B cell (primary cell): ENCODE measurements at regions not wholly inside any gene's neighbourhood (a gene's known extent, or its start where the extent isn't known, plus 50 kb on each side); places are given as distances from the start of the nearest gene placed in this dataset.

Experiments used
- ATAC-seq: fragments of 200-7000 bp; cut with Tn5 transposase; one replicate; pipeline ENCODE4 v1.10.0; 2021; ENCODE audit warnings: low read depth, mild to moderate bottlenecking, moderate number of reproducible peaks, moderate library complexity
- CTCF ChIA-PET: fragments of 350-600 bp; sonication (Branson Sonifier 250); formaldehyde crosslinking; loops from one replicate; lab custom pipeline; 2021; ENCODE audit warnings: antibody characterized with exemption, inconsistent platforms; lab: Charles Lee
- POLR2A ChIA-PET: fragments of 350-600 bp; sonication (Branson Sonifier 250); formaldehyde crosslinking; loops from one replicate; lab custom pipeline; 2021; ENCODE audit warnings: antibody characterized with exemption; lab: Charles Lee
- DNase-seq: peaks from one replicate; pipeline ENCODE4 v3.0.0; 2013
- H2AFZ ChIP-seq: 2 replicates; pipeline ENCODE4 v1.6.1; 2012; ENCODE audit warnings: mild to moderate bottlenecking, low read depth, low read length; ENCODE audit not compliant: insufficient read depth, poor library complexity, severe bottlenecking
- H3K27ac ChIP-seq, 2 donors: 1 replicate in 1 of 2; 2 replicates in 1 of 2; pipeline ENCODE4 v1.5.1; 2012 to 2013; ENCODE audit warnings: low read length in 2 of 2, mild to moderate bottlenecking in 2 of 2, moderate library complexity in 1 of 2
- H3K27me3 ChIP-seq, 4 experiments: fragments of 200-600 bp in 1 of 4; sonication (generic) in 1 of 4; replicated peaks in 1 of 4; 1 replicate in 2 of 4; 2 replicates in 2 of 4; pipeline versions ENCODE4 v1.6.1 to v1.7.0; 2013 to 2016; ENCODE audit warnings: low read length in 3 of 4, mild to moderate bottlenecking in 2 of 4, mixed read lengths in 1 of 4, moderate library complexity in 1 of 4; ENCODE audit not compliant: insufficient read depth in 4 of 4, control insufficient read depth in 3 of 4; ENCODE audit errors: control extremely low read depth in 1 of 4
- H3K36me3 ChIP-seq, 2 experiments: replicated peaks in 1 of 2; 1 replicate in 1 of 2; 2 replicates in 1 of 2; pipeline versions ENCODE4 v1.6.1 to v1.7.1; 2013; ENCODE audit warnings: low read length in 1 of 2; ENCODE audit not compliant: insufficient read depth in 2 of 2, control insufficient read depth in 1 of 2; ENCODE audit errors: control extremely low read depth in 1 of 2, extremely low read depth in 1 of 2
- H3K4me1 ChIP-seq, 2 donors: fragments of 200-600 bp in 1 of 2; sonication (generic) in 1 of 2; 1 replicate in 1 of 2; 2 replicates in 1 of 2; pipeline versions ENCODE4 v1.5.1 to v1.6.1; 2013 to 2017; ENCODE audit warnings: low read length in 2 of 2; ENCODE audit not compliant: control insufficient read depth in 2 of 2, insufficient read depth in 2 of 2
- H3K4me2 ChIP-seq: replicated peaks from 2 replicates; pipeline ENCODE3; 2012; ENCODE audit warnings: mild to moderate bottlenecking, low read depth, low read length; ENCODE audit not compliant: poor library complexity, severe bottlenecking
- H3K4me3 ChIP-seq, 5 experiments: fragments of 200-600 bp in 1 of 5; sonication (generic) in 1 of 5; 1 replicate in 3 of 5; 2 replicates in 2 of 5; pipeline versions ENCODE4 v1.5.1 to v1.7.0; 2011 to 2016; ENCODE audit warnings: low read length in 4 of 5, mild to moderate bottlenecking in 4 of 5, low read depth in 2 of 5, control low read depth in 1 of 5, moderate library complexity in 1 of 5; ENCODE audit not compliant: insufficient read depth in 1 of 5; ENCODE audit errors: control extremely low read depth in 1 of 5, extremely low read depth in 1 of 5
- H3K79me2 ChIP-seq: fragments of 200-600 bp; sonication (generic); one replicate; pipeline ENCODE4 v1.6.0; 2016; ENCODE audit warnings: low read length; ENCODE audit not compliant: control insufficient read depth, insufficient read depth
- H3K9ac ChIP-seq: fragments of 200-600 bp; sonication (generic); 2 replicates; pipeline ENCODE4 v1.6.1; 2017; ENCODE audit warnings: mild to moderate bottlenecking, low read length, moderate library complexity
- H3K9me3 ChIP-seq, 3 donors: one replicate each; pipeline versions ENCODE4 v1.6.1 to v1.7.1; 2013; ENCODE audit warnings: low read length in 2 of 3; ENCODE audit not compliant: control insufficient read depth in 2 of 3, insufficient read depth in 1 of 3; ENCODE audit errors: control extremely low read depth in 1 of 3
- H4K20me1 ChIP-seq: 2 replicates; pipeline ENCODE4 v1.6.0; 2012; ENCODE audit warnings: mild to moderate bottlenecking, low read length; ENCODE audit not compliant: insufficient read depth, control insufficient read depth, poor library complexity, severe bottlenecking
- H3K27ac Mint-ChIP-seq: one replicate; pipeline ENCODE4 v1.8.0; 2021; ENCODE audit warnings: mixed read lengths
- H3K27me3 Mint-ChIP-seq: one replicate; pipeline ENCODE4 v1.8.0; 2021; ENCODE audit warnings: mixed read lengths
- H3K4me1 Mint-ChIP-seq: one replicate; pipeline ENCODE4 v1.8.0; 2021; ENCODE audit warnings: mixed read lengths
- H3K4me3 Mint-ChIP-seq: one replicate; pipeline ENCODE4 v1.8.0; 2021; ENCODE audit warnings: mixed read lengths
- H3K9me3 Mint-ChIP-seq: one replicate; pipeline ENCODE4 v1.8.0; 2022; ENCODE audit warnings: mixed read lengths; ENCODE audit not compliant: insufficient read depth
- CTCF ChIP-seq: fragments of 200-600 bp; IDR thresholded peaks from one replicate; pipeline ENCODE4 v1.8.0; 2022; ENCODE audit warnings: antibody characterized with exemption, mild to moderate bottlenecking
- EZH2 ChIP-seq: IDR thresholded peaks from 2 replicates; pipeline ENCODE4 v1.6.1; 2012; ENCODE audit warnings: borderline replicate concordance, low read depth, mild to moderate bottlenecking, moderate library complexity, low read length; ENCODE audit not compliant: insufficient read depth, poor library complexity, severe bottlenecking
- WGBS: methylation state at CpG from one replicate; pipeline ENCODE4 v1.1.5; 2013; ENCODE audit warnings: missing lambda C conversion rate; ENCODE audit not compliant: insufficient coverage; 5-methylcytosine and 5-hydroxymethylcytosine counted together
- intact Hi-C: fragments of 100-400 bp; cut with micrococcal nuclease; formaldehyde crosslinking; loops from one replicate; pipeline ENCODE4 v1.10.0; 2022

GRCh38 chr10:8873310-8873709 lies 818.8 kb downstream of the GATA3 start:
- H3K27me3 Mint-ChIP-seq: no peaks in the 10 kb centered on the region
- Histone ChIP-seq H3K27ac (no peak overlapping the region), H3K4me3 (no peak overlapping the region), H3K9ac (no peak overlapping the region), H4K20me1 (no peaks in the 10 kb centered on the region), H3K4me2 (no peak overlapping the region), H3K79me2 (no peaks in the 10 kb centered on the region), H3K4me1 (no peaks in the 10 kb centered on the region), H3K27me3 (no peaks in the 10 kb centered on the region), H3K9me3 (no peaks in the 10 kb centered on the region), H2AFZ (no peak overlapping the region), H3K36me3 (no peaks in the 10 kb centered on the region)
- CTCF ChIA-PET: no interaction called here
- H3K9me3 Mint-ChIP-seq: no peaks in the 10 kb centered on the region
- TF ChIP-seq CTCF: no peak
- no peak for TF ChIP-seq EZH2
- WGBS: no CpG with 5 or more reads among the region's 3 CpGs
- POLR2A ChIA-PET: no interaction called here
- H3K4me1 Mint-ChIP-seq: no peaks in the 10 kb centered on the region
- H3K27ac Mint-ChIP-seq: no peak overlapping the region
- no peak overlapping the region for H3K4me3 Mint-ChIP-seq
- DNase-seq (no peak), ATAC-seq (no peak)
- intact Hi-C loops: no loop called here

GRCh38 chr10:8874268-8874667 lies 819.8 kb downstream of the GATA3 start:
- no peak for TF ChIP-seq EZH2
- no peak for TF ChIP-seq CTCF
- Mint-ChIP-seq H3K27me3 (no peaks in the 10 kb centered on the region), H3K4me3 (no peak overlapping the region), H3K4me1 (no peaks in the 10 kb centered on the region), H3K27ac (no peak overlapping the region), H3K9me3 (no peaks in the 10 kb centered on the region)
- no peaks in the 10 kb centered on the region for H3K9me3 ChIP-seq
- no peaks in the 10 kb centered on the region for H3K4me1 ChIP-seq
- no peak overlapping the region for H2AFZ ChIP-seq
- ChIA-PET CTCF (no interaction called here), POLR2A (no interaction called here)
- no peaks in the 10 kb centered on the region for H3K79me2 ChIP-seq
- ATAC-seq (no peak), DNase-seq (no peak)
- intact Hi-C loops: no loop called here
- H3K9ac ChIP-seq: no peak overlapping the region
- no peak overlapping the region for H3K4me2 ChIP-seq
- H4K20me1 ChIP-seq: no peaks in the 10 kb centered on the region
- no peak overlapping the region for H3K27ac ChIP-seq
- no peak overlapping the region for H3K4me3 ChIP-seq
- H3K36me3 ChIP-seq: no peaks in the 10 kb centered on the region
- WGBS: no CpG with 5 or more reads among the region's 2 CpGs
- H3K27me3 ChIP-seq: no peaks in the 10 kb centered on the region
